Natural killer cell (primary cell): ENCODE measurements at regions not wholly inside any gene's neighbourhood (a gene's known extent, or its start where the extent isn't known, plus 50 kb on each side); places are given as distances from the start of the nearest gene placed in this dataset.

Source experiments
- ATAC-seq, 3 donors: fragments of 150-1000 bp in 2 of 3; fragments of 200-7000 bp in 1 of 3; cut with Tn5 transposase; 1 replicate in 1 of 3; 2 replicates in 2 of 3; pipeline ENCODE4 v1.10.0; 2021; ENCODE audit warnings: mild to moderate bottlenecking in 2 of 3, moderate library complexity in 2 of 3
- DNase-seq, 2 donors: peaks; one replicate each; pipeline versions ENCODE4 v3.0.0 to v3.0.0-alpha.2; 2013 to 2021; ENCODE audit warnings: mixed read lengths in 1 of 2
- H3K27ac ChIP-seq: one replicate; pipeline ENCODE4 v1.5.1; 2013; ENCODE audit warnings: mild to moderate bottlenecking, low read length
- H3K27me3 ChIP-seq: one replicate; pipeline ENCODE4 v1.6.1; 2013; ENCODE audit warnings: low read length; ENCODE audit not compliant: control insufficient read depth, insufficient read depth
- H3K36me3 ChIP-seq: one replicate; pipeline ENCODE4 v1.6.1; 2013; ENCODE audit warnings: low read length; ENCODE audit not compliant: control insufficient read depth, insufficient read depth
- H3K4me1 ChIP-seq: one replicate; pipeline ENCODE4 v1.6.1; 2013; ENCODE audit warnings: low read length; ENCODE audit not compliant: control insufficient read depth, insufficient read depth
- H3K4me3 ChIP-seq: one replicate; pipeline ENCODE4 v1.5.1; 2013; ENCODE audit warnings: low read length
- H3K9me3 ChIP-seq: one replicate; pipeline ENCODE4 v1.6.1; 2013; ENCODE audit warnings: low read length; ENCODE audit not compliant: control insufficient read depth, insufficient read depth
- H3K27ac Mint-ChIP-seq, 2 donors: one replicate each; pipeline ENCODE4 v1.8.0; 2022; ENCODE audit warnings: mild to moderate bottlenecking in 2 of 2, mixed read lengths in 2 of 2, moderate library complexity in 1 of 2
- H3K27me3 Mint-ChIP-seq, 2 donors: one replicate each; pipeline ENCODE4 v1.8.0; 2022; ENCODE audit warnings: low read depth in 2 of 2, mixed read lengths in 2 of 2
- H3K36me3 Mint-ChIP-seq: one replicate; pipeline ENCODE4 v1.8.0; 2022; ENCODE audit warnings: mixed read lengths
- H3K4me1 Mint-ChIP-seq, 2 donors: one replicate each; pipeline ENCODE4 v1.8.0; 2022; ENCODE audit warnings: mixed read lengths in 2 of 2
- H3K4me3 Mint-ChIP-seq: one replicate; pipeline ENCODE4 v1.8.0; 2022; ENCODE audit warnings: mild to moderate bottlenecking, moderate library complexity, mixed read lengths
- H3K9me3 Mint-ChIP-seq, 2 donors: one replicate each; pipeline ENCODE4 v1.8.0; 2022; ENCODE audit warnings: mixed read lengths in 2 of 2
- CTCF ChIP-seq: fragments of 200-600 bp; IDR thresholded peaks from one replicate; pipeline ENCODE4 v1.8.0; 2022; ENCODE audit warnings: antibody characterized with exemption
- WGBS: methylation state at CpG from one replicate; pipeline ENCODE4 v1.1.7; 2013; ENCODE audit warnings: missing lambda C conversion rate; ENCODE audit not compliant: insufficient coverage; 5-methylcytosine and 5-hydroxymethylcytosine counted together
- intact Hi-C: fragments of 100-400 bp; cut with micrococcal nuclease; formaldehyde crosslinking; loops from one replicate; pipeline ENCODE4 v1.14.2; 2022

GRCh38 chr9:108621991-108622855, 233.6 kb downstream of the ACTL7B start:
- H3K4me3 Mint-ChIP-seq, result no peak overlapping the region
- TF ChIP-seq CTCF, result no peak
- Histone ChIP-seq H3K9me3 (no peaks in the 10 kb centered on the region), H3K27ac (no peak overlapping the region), H3K4me1 (no peaks in the 10 kb centered on the region), H3K4me3 (no peak overlapping the region), H3K36me3 (no peaks in the 10 kb centered on the region), H3K27me3 (no peaks in the 10 kb centered on the region)
- peaks cover 3 to 9% of the 10 kb centered on the region in 2 donors for H3K9me3 Mint-ChIP-seq
- ATAC-seq, result peak in 1 of 3 donors; percentile 32
- no peaks in the 10 kb centered on the region for H3K4me1 Mint-ChIP-seq
- 87% methylated on average over 3 of the region's 3 CpGs for WGBS
- H3K27ac Mint-ChIP-seq, result no peak overlapping the region
- no peaks in the 10 kb centered on the region for H3K36me3 Mint-ChIP-seq
- intact Hi-C loops, result no loop called here
- H3K27me3 Mint-ChIP-seq, result no peaks in the 10 kb centered on the region
- no peak for DNase-seq

- Histone ChIP-seq H3K4me1 (no peaks in the 10 kb centered on the region), H3K27me3 (no peaks in the 10 kb centered on the region), H3K4me3 (no peak overlapping the region), H3K36me3 (no peaks in the 10 kb centered on the region), H3K9me3 (no peaks in the 10 kb centered on the region), H3K27ac (no peak overlapping the region)
- Mint-ChIP-seq H3K27me3 (no peaks in the 10 kb centered on the region), H3K4me3 (no peak overlapping the region), H3K27ac (no peak overlapping the region), H3K4me1 (no peaks in the 10 kb centered on the region), H3K9me3 (peaks cover 6 to 9% of the 10 kb centered on the region in 2 donors), H3K36me3 (no peaks in the 10 kb centered on the region)
- ATAC-seq (no peak), DNase-seq (no peak)
- no peak for TF ChIP-seq CTCF
- intact Hi-C loops, result no loop called here
- whole genome bisulfite sequencing, result 92% methylated on average over 2 of the region's 2 CpGs
These were observed 235.0 kb downstream of the ACTL7B start for GRCh38 chr9:108620767-108621166.

GRCh38 chr9:108618906-108619550, 236.8 kb downstream of the ACTL7B start:
- no peaks in the 10 kb centered on the region for H3K27me3 Mint-ChIP-seq
- Histone ChIP-seq H3K36me3 (no peaks in the 10 kb centered on the region), H3K27me3 (no peaks in the 10 kb centered on the region), H3K4me1 (no peaks in the 10 kb centered on the region), H3K27ac (no peak overlapping the region), H3K4me3 (no peak overlapping the region), H3K9me3 (no peaks in the 10 kb centered on the region)
- H3K9me3 Mint-ChIP-seq, result peaks cover 6 to 11% of the 10 kb centered on the region in 2 donors
- no peaks in the 10 kb centered on the region for H3K36me3 Mint-ChIP-seq
- H3K4me3 Mint-ChIP-seq, result no peak overlapping the region
- WGBS, result 88% methylated on average over 7 of the region's 8 CpGs
- ATAC-seq (no peak), DNase-seq (no peak)
- intact Hi-C loops, result loop anchor here (10.0 kb wide), 1 partner anchor 64 kb away; no protein-coding TSS in a partner anchor
- TF ChIP-seq CTCF, result no peak
- H3K4me1 Mint-ChIP-seq, result no peaks in the 10 kb centered on the region
- H3K27ac Mint-ChIP-seq, result no peak overlapping the region
